GM10248 (cell line): ENCODE measurements at regions not wholly inside any gene's neighbourhood (a gene's known extent, or its start where the extent isn't known, plus 50 kb on each side); places are given as distances from the start of the nearest gene placed in this dataset.

Experiments used
- CTCF ChIA-PET: fragments of 300-600 bp; sonication (Branson Sonifier 250); formaldehyde crosslinking; extraction: SDS; loops from one replicate; lab custom pipeline; 2021; ENCODE audit warnings: antibody characterized with exemption; lab: Yijun Ruan, JAX
- POLR2A ChIA-PET: fragments of 350-650 bp; sonication (Branson Sonifier 250); formaldehyde crosslinking; extraction: SDS; loops from one replicate; lab custom pipeline; 2020; ENCODE audit warnings: antibody characterized with exemption; lab: Yijun Ruan, JAX
- DNase-seq: peaks from one replicate; pipeline ENCODE4 v3.0.0; 2012; ENCODE audit errors: extremely low spot score
- CTCF ChIP-seq: IDR thresholded peaks from 2 replicates; pipeline ENCODE4 v1.5.1; 2012; ENCODE audit warnings: mild to moderate bottlenecking, low read depth; ENCODE audit errors: extremely low read depth, missing control alignments, control extremely low read depth

DNA sequence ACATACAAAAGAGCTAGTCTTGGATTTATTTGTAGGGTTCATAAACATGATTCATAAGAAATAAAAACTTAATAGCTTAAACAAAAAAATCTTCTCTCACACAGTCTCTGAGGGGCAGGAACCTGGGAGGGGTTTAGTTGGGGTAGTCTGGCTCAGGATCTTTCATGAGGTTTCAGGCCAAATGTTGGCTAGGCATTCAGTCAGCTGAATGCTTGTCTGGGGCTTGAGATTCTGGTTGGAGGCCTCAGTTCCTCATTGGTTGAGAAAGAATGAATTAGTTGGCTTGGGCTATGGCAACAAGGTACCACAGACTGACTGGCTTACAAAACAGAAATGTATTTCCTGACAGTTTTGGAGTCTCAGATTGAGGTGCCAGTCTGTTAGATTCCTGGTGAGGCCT is 74.3 kb downstream of the ANKRD7 start:
- no peak for DNase-seq

DNA sequence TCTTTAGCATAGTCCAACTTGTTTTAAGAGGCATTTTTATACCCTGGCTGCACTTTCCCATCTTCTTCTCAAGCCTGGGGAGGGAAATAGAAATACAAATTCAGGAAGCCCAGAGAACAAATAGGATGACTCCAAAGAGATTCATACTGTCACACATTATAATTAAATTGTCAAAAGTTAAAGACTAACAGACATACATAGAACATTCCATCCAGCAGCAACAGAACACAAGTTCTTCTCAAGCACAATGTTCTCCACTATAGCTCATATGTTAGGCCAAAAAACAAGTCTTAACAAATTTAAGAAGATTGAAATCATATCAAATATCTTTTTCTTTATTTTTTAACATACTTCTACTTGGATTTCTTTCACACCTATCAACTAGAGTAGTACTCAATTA is 75.7 kb downstream of the ANKRD7 start:
- no peak for TF ChIP-seq CTCF
- ChIA-PET CTCF (no interaction called here), POLR2A (no interaction called here)
- no peak for DNase-seq

More for the DNA sequence above, 74.3 kb downstream of the ANKRD7 start:
- POLR2A ChIA-PET, result no interaction called here
- no peak for TF ChIP-seq CTCF
- CTCF ChIA-PET, result interaction anchor here (1.1 kb wide), 1 partner anchor 15 kb away, joined by 3 read pairs; no protein-coding TSS in a partner anchor

DNA sequence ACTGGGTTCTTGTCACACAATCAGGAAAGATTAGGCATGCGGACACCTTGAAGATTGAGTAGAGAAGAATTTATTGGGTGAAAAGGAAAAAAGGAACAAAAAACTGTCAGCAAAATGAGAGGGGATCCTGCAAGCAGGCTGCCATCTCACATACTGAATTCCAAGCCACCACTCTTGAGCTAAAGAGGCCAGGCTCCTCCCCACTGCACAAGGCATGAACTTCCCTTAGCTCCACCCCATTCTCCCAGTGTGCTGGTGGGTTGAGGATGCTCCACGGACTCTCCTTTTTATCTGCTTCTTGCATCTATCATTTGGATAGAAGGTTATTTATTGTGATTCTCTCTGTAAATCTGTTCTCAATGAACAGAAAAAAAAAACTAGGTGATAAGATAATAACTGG is 79.6 kb downstream of the ANKRD7 start:
- POLR2A ChIA-PET, result no interaction called here
- no peak for DNase-seq
- TF ChIP-seq CTCF, result no peak
- CTCF ChIA-PET, result interaction anchor here (1.5 kb wide), 1 partner anchor 13 kb away, joined by 3 read pairs; no protein-coding TSS in a partner anchor

DNA sequence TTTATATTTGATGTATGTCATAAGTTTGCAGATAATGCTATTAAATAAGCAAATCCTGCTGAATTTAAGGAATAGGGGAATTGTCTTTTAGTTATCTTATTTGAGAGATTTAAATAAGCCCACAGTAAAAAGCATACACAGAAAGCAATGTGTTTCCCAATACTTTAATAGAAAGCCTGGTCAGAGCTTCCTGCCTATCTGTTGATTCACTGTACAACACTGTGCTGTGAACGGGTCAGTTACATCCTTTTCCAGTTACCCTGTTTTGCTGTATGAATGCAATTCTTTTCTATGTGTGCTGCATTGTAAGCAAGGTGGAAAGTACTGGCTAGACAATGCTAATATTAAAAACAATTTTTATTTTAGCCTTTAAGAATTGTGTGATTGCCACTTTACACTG is 81.2 kb downstream of the ANKRD7 start:
- no peak for DNase-seq
- ChIA-PET POLR2A (no interaction called here), CTCF (interaction anchor here (1.5 kb wide), 1 partner anchor 15 kb away, joined by 3 read pairs; no protein-coding TSS in a partner anchor)
- no peak for TF ChIP-seq CTCF

DNA sequence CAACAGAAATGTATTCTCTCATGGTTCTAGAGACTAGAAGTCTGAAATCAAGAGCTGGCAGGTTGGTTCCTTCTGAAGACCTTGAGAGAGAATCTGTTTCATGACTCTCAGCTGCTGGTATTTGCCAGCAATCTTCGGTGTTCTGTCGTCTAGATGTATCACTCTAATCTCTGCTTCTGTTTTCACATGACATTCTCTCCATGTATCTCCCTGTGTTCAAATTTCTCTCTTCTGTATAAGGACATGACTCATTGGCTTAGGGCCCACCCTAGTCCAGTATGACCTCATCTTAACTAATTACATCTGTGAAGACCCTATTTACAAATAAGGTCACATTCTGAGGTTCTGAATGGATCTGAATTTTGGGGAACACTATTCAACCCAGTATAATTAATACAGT is 82.3 kb downstream of the ANKRD7 start:
- TF ChIP-seq CTCF, result no peak
- ChIA-PET POLR2A (no interaction called here), CTCF (interaction anchor here (1.2 kb wide), 1 partner anchor 10 kb away, joined by 4 read pairs; no protein-coding TSS in a partner anchor)
- no peak for DNase-seq

GRCh38 chr7:118311121-118311836 is 86.8 kb downstream of the ANKRD7 start:
- TF ChIP-seq CTCF, result no peak
- no peak for DNase-seq
- ChIA-PET POLR2A (no interaction called here), CTCF (interaction anchor here (1.2 kb wide), 1 partner anchor 10 kb away, joined by 4 read pairs; no protein-coding TSS in a partner anchor)
